ENCODE measurements at regions not wholly inside any gene's neighbourhood (a gene's known extent, or its start where the extent isn't known, plus 50 kb on each side); places are given as distances from the start of the nearest gene placed in this dataset.
"Not testable (repeated sequence)": the region's sequence is repeated elsewhere in the genome, so short reads cannot be mapped to it uniquely, and the experiment has no call there.

DNA sequence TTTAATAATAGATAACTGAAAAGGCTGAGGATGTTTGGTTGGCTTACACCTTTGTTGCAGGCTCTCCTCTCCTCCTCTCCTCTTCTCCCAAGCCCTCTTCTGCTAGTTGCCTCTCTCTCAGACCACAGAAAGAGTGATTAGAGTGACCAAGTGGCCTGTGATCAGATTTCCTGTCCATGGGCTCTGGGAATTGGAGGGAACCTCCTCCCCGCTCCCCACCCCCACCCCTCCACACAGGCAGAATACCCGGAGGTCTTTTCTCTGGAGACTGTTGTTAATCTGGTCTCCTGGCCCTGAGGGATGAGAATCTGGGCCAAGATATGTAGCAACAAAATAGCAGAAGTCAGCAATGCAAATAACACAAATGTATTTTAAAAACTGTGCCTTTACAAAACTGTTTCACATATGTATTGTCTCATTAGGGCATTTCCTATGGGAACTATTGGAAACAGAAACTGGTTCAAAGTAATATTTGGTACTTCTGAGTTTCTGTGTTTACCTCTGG, 361.3 kb downstream of the NR2F1-AS1 start:
- H2BK15ac ChIP-seq (ENCODE audit: low read depth, poor library complexity, severe bottlenecking), result peak overlapping the region; percentile 86
- no peak overlapping the region for H3K4me3 ChIP-seq (ENCODE audit: insufficient read depth in 1 of 2, low read depth in 1 of 2, low read length in 2 of 2)
- H4K91ac ChIP-seq (ENCODE audit: low read length), result no peak overlapping the region
- no peak overlapping the region for H3K14ac ChIP-seq (ENCODE audit: low read length in 2 of 2)
- H3K36me3 ChIP-seq (ENCODE audit: control insufficient read depth in 1 of 2, insufficient read depth in 2 of 2, low read depth in 1 of 2, low read length in 2 of 2), result no peaks in the 10 kb centered on the region
- no peak overlapping the region for H2BK120ac ChIP-seq (ENCODE audit: low read depth, low read length)
- no peak overlapping the region for H3K4me2 ChIP-seq (ENCODE audit: low read length, poor library complexity, severe bottlenecking)
- H2AK5ac ChIP-seq (ENCODE audit: low read length, severe bottlenecking), result no peak overlapping the region
- H4K8ac ChIP-seq (ENCODE audit: low read length), result no peak overlapping the region
- no peak overlapping the region for H3K18ac ChIP-seq (ENCODE audit: low read depth in 1 of 2, low read length in 2 of 2)
- no peak overlapping the region for H3K4ac ChIP-seq (ENCODE audit: low read depth in 1 of 2, low read length in 2 of 2)
- no peaks in the 10 kb centered on the region for H3K9me3 ChIP-seq (ENCODE audit: control insufficient read depth, low read length)
- H2AFZ ChIP-seq (ENCODE audit: low read depth, low read length), result no peak overlapping the region
- H3K79me1 ChIP-seq (replicated peaks; ENCODE audit: low read length, poor library complexity, severe bottlenecking), result no peaks in the 10 kb centered on the region
- no peak overlapping the region for H2BK12ac ChIP-seq (ENCODE audit: low read length in 2 of 2)
- no peaks in the 10 kb centered on the region for H3K4me1 ChIP-seq (ENCODE audit: control insufficient read depth, insufficient read depth, low read depth, low read length)
- H3K27me3 ChIP-seq (ENCODE audit: control insufficient read depth in 1 of 2, insufficient read depth in 1 of 2, low read length in 2 of 2), result no peaks in the 10 kb centered on the region
- H3K27ac ChIP-seq (ENCODE audit: low read length, poor library complexity, severe bottlenecking), result no peak overlapping the region
- no peak overlapping the region for H3K23ac ChIP-seq (ENCODE audit: low read length in 2 of 2)
- H3K9ac ChIP-seq (ENCODE audit: low read length), result no peak overlapping the region
- H2BK5ac ChIP-seq (ENCODE audit: low read depth, low read length, poor library complexity, severe bottlenecking), result no peak overlapping the region
- no peak for DNase-seq
- whole genome bisulfite sequencing, result no CpG with 5 or more reads among the region's 2 CpGs

DNA sequence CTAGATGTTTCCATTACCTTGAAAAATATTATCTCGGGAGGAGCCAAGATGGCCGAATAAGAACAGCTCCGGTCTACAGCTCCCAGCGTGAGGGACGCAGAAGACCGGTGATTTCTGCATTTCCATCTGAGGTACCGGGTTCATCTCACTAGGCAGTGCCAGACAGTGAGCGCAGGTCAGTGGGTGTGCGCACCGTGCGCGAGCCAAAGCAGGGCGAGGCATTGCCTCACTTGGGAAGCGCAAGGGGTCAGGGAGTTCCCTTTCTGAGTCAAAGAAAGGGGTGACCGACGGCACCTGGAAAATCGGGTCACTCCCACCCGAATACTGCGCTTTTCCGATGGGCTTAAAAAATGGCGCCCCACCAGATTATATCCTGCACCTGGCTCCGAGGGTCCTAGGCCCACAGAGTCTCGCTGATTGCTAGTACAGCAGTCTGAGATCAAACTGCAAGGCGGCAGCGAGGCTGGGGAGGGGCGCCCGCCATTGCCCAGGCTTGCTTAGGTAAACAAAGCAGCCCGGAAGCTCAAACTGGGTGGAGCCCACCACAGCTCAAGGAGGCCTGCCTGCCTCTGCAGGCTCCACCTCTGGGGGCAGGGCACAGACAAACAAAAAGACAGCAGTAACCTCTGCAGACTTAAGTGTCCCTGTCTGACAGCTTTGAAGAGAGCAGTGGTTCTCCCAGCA, 367.8 kb downstream of the NR2F1-AS1 start:
- H3K79me1 ChIP-seq (replicated peaks; ENCODE audit: low read length, poor library complexity, severe bottlenecking); H2BK5ac ChIP-seq (ENCODE audit: low read depth, low read length, poor library complexity, severe bottlenecking); H2BK120ac ChIP-seq (ENCODE audit: low read depth, low read length); H3K4me1 ChIP-seq (ENCODE audit: control insufficient read depth, insufficient read depth, low read depth, low read length); H3K4me3 ChIP-seq (ENCODE audit: insufficient read depth in 1 of 2, low read depth in 1 of 2, low read length in 2 of 2); H3K9ac ChIP-seq (ENCODE audit: low read length); H3K36me3 ChIP-seq (ENCODE audit: control insufficient read depth in 1 of 2, insufficient read depth in 2 of 2, low read depth in 1 of 2, low read length in 2 of 2); H2BK12ac ChIP-seq (ENCODE audit: low read length in 2 of 2); H3K14ac ChIP-seq (ENCODE audit: low read length in 2 of 2); H4K91ac ChIP-seq (ENCODE audit: low read length); H3K4me2 ChIP-seq (ENCODE audit: low read length, poor library complexity, severe bottlenecking); H2BK15ac ChIP-seq (ENCODE audit: low read depth, poor library complexity, severe bottlenecking); H4K8ac ChIP-seq (ENCODE audit: low read length); H2AK5ac ChIP-seq (ENCODE audit: low read length, severe bottlenecking); H3K9me3 ChIP-seq (ENCODE audit: control insufficient read depth, low read length); H3K18ac ChIP-seq (ENCODE audit: low read depth in 1 of 2, low read length in 2 of 2); H3K27ac ChIP-seq (ENCODE audit: low read length, poor library complexity, severe bottlenecking); H3K27me3 ChIP-seq (ENCODE audit: control insufficient read depth in 1 of 2, insufficient read depth in 1 of 2, low read length in 2 of 2); DNase-seq; H2AFZ ChIP-seq (ENCODE audit: low read depth, low read length); H3K4ac ChIP-seq (ENCODE audit: low read depth in 1 of 2, low read length in 2 of 2); H3K23ac ChIP-seq (ENCODE audit: low read length in 2 of 2): not testable (repeated sequence)
- WGBS, result 92% methylated on average over 24 of the region's 28 CpGs

DNA sequence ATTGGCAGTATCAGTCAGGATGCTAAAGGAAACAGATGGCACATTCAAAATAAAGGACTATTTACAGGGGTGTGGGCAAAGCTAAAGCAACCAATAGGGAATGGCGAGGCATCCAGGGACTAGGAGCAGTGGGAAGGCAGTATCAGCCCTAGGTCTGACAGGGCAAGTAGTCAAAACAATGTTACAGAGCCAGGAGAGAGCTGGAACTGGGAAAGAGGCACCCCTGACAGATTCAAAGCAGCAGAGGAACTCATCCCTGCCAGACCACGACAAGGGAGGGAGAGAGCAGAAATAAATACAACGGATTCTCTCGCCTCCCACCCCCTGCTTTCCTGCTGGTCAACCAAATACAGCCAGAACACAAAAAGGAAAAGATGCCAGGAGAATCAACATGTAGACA, 371.5 kb downstream of the NR2F1-AS1 start:
- Histone ChIP-seq H3K4me1 (ENCODE audit: control insufficient read depth, insufficient read depth, low read depth, low read length) (no peaks in the 10 kb centered on the region), H4K91ac (ENCODE audit: low read length) (peak overlapping the region; percentile 1)
- 62% methylated on average over 4 of the region's 4 CpGs for WGBS

DNA sequence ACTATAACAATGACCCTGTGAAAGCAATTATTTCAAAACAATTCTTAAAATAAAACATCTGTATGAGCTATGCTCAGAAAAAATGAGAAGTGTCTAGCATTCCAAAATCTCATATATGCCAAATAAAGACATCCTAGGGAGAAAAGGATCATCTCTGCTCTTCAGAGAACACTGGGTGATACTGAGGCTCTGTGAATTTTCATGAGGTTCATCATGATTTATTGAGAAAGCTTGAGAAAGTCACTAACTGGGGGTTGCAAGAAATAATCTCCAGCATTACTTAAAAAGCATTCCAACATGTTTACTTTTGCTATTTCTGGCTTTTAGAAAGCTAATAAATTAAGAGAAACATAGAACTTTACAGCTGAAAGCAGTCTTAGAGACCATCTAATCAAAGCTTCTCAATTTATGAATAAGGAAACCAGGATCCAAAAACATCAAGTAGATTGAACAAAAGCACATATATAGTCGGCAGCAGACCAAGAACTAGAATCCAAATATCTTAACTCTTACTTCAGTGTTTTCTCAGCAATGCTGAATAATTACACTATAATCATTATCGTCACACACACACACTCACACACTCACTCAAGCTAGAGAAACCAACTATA, 372.8 kb downstream of the NR2F1-AS1 start:
- 70% methylated on average over 2 of the region's 2 CpGs for WGBS
- Histone ChIP-seq H3K4me3 (ENCODE audit: insufficient read depth in 1 of 2, low read depth in 1 of 2, low read length in 2 of 2) (no peak overlapping the region), H2BK5ac (ENCODE audit: low read depth, low read length, poor library complexity, severe bottlenecking) (no peak overlapping the region), H3K23ac (ENCODE audit: low read length in 2 of 2) (no peak overlapping the region), H2AK5ac (ENCODE audit: low read length, severe bottlenecking) (no peak overlapping the region), H3K27me3 (ENCODE audit: control insufficient read depth in 1 of 2, insufficient read depth in 1 of 2, low read length in 2 of 2) (no peaks in the 10 kb centered on the region), H3K4ac (ENCODE audit: low read depth in 1 of 2, low read length in 2 of 2) (no peak overlapping the region), H2BK15ac (ENCODE audit: low read depth, poor library complexity, severe bottlenecking) (no peak overlapping the region), H4K8ac (ENCODE audit: low read length) (no peak overlapping the region), H2AFZ (ENCODE audit: low read depth, low read length) (no peak overlapping the region), H3K4me1 (ENCODE audit: control insufficient read depth, insufficient read depth, low read depth, low read length) (no peaks in the 10 kb centered on the region), H2BK120ac (ENCODE audit: low read depth, low read length) (no peak overlapping the region), H3K14ac (ENCODE audit: low read length in 2 of 2) (no peak overlapping the region), H3K9ac (ENCODE audit: low read length) (no peak overlapping the region), H4K91ac (ENCODE audit: low read length) (no peak overlapping the region), H3K27ac (ENCODE audit: low read length, poor library complexity, severe bottlenecking) (no peak overlapping the region), H3K79me1 (replicated peaks; ENCODE audit: low read length, poor library complexity, severe bottlenecking) (no peaks in the 10 kb centered on the region), H3K18ac (ENCODE audit: low read depth in 1 of 2, low read length in 2 of 2) (no peak overlapping the region), H2BK12ac (ENCODE audit: low read length in 2 of 2) (no peak overlapping the region), H3K4me2 (ENCODE audit: low read length, poor library complexity, severe bottlenecking) (no peak overlapping the region), H3K9me3 (ENCODE audit: control insufficient read depth, low read length) (no peaks in the 10 kb centered on the region), H3K36me3 (ENCODE audit: control insufficient read depth in 1 of 2, insufficient read depth in 2 of 2, low read depth in 1 of 2, low read length in 2 of 2) (no peaks in the 10 kb centered on the region)
- DNase-seq, result peak; percentile 67

More for the DNA sequence above, 371.5 kb downstream of the NR2F1-AS1 start:
- Histone ChIP-seq H3K36me3 (ENCODE audit: control insufficient read depth in 1 of 2, insufficient read depth in 2 of 2, low read depth in 1 of 2, low read length in 2 of 2) (no peaks in the 10 kb centered on the region), H3K14ac (ENCODE audit: low read length in 2 of 2) (no peak overlapping the region), H2BK120ac (ENCODE audit: low read depth, low read length) (peak overlapping the region; percentile 62), H3K4me2 (ENCODE audit: low read length, poor library complexity, severe bottlenecking) (no peak overlapping the region), H3K4ac (ENCODE audit: low read depth in 1 of 2, low read length in 2 of 2) (peak overlapping the region; percentile 3 to 35), H2AK5ac (ENCODE audit: low read length, severe bottlenecking) (no peak overlapping the region), H3K18ac (ENCODE audit: low read depth in 1 of 2, low read length in 2 of 2) (peak overlapping the region in 1 of 2 experiments; percentile 41), H4K8ac (ENCODE audit: low read length) (peak overlapping the region; percentile 40), H3K9me3 (ENCODE audit: control insufficient read depth, low read length) (no peaks in the 10 kb centered on the region), H3K79me1 (replicated peaks; ENCODE audit: low read length, poor library complexity, severe bottlenecking) (no peaks in the 10 kb centered on the region), H3K27ac (ENCODE audit: low read length, poor library complexity, severe bottlenecking) (no peak overlapping the region), H2BK15ac (ENCODE audit: low read depth, poor library complexity, severe bottlenecking) (peak overlapping the region; percentile 70), H2AFZ (ENCODE audit: low read depth, low read length) (no peak overlapping the region), H2BK5ac (ENCODE audit: low read depth, low read length, poor library complexity, severe bottlenecking) (no peak overlapping the region), H3K9ac (ENCODE audit: low read length) (no peak overlapping the region), H3K4me3 (ENCODE audit: insufficient read depth in 1 of 2, low read depth in 1 of 2, low read length in 2 of 2) (no peak overlapping the region), H2BK12ac (ENCODE audit: low read length in 2 of 2) (peak overlapping the region; percentile 7 to 11), H3K27me3 (ENCODE audit: control insufficient read depth in 1 of 2, insufficient read depth in 1 of 2, low read length in 2 of 2) (no peaks in the 10 kb centered on the region), H3K23ac (ENCODE audit: low read length in 2 of 2) (no peak overlapping the region)
- no peak for DNase-seq
